Amniotic epithelial cell (primary cell): ENCODE measurements at regions not wholly inside any gene's neighbourhood (a gene's known extent, or its start where the extent isn't known, plus 50 kb on each side); places are given as distances from the start of the nearest gene placed in this dataset.
"Not testable (repeated sequence)": the region's sequence is repeated elsewhere in the genome, so short reads cannot be mapped to it uniquely, and the experiment has no call there.

ENCODE experiments used
- DNase-seq: peaks from one replicate; pipeline ENCODE4 v3.0.0-alpha.2; 2010; ENCODE audit warnings: low read depth

- DNase-seq, result no peak
Measured at GRCh38 chr1:222950892-222951291, 136.1 kb downstream of the DISP1 start.

GRCh38 chr1:222953585-222953984, 138.7 kb downstream of the DISP1 start:
- no peak for DNase-seq

- DNase-seq, result peak; percentile 25
Measured at GRCh38 chr1:222955964-222956363, 141.1 kb downstream of the DISP1 start.

GRCh38 chr1:222956601-222957000, 141.8 kb downstream of the DISP1 start:
- DNase-seq, result no peak

GRCh38 chr1:222967466-222968240, 152.8 kb downstream of the DISP1 start:
- DNase-seq, result no peak

GRCh38 chr1:222970040-222970439, 155.2 kb downstream of the DISP1 start:
- DNase-seq, result no peak

- DNase-seq, result no peak
Measured at GRCh38 chr1:222970711-222971110, 155.9 kb downstream of the DISP1 start.

- no peak for DNase-seq
Measured at GRCh38 chr1:222971146-222971545, 156.3 kb downstream of the DISP1 start.

- no peak for DNase-seq
Measured at GRCh38 chr1:222973561-222973960, 158.7 kb downstream of the DISP1 start.

- DNase-seq, result peak; percentile 100
Measured at GRCh38 chr1:222974496-222974895, 159.7 kb downstream of the DISP1 start.

- DNase-seq, result peak; percentile 80
Measured at GRCh38 chr1:222975472-222976122, 160.8 kb downstream of the DISP1 start.

- DNase-seq, result no peak
Measured at GRCh38 chr1:222976453-222976852, 161.6 kb downstream of the DISP1 start.

GRCh38 chr1:222977294-222977693, 162.5 kb downstream of the DISP1 start:
- DNase-seq, result not testable (repeated sequence)

GRCh38 chr1:222979561-222979960, 163.5 kb downstream of the TLR5 start:
- no peak for DNase-seq

GRCh38 chr1:222987674-222988076, 155.4 kb downstream of the TLR5 start:
- no peak for DNase-seq

- no peak for DNase-seq
Measured at GRCh38 chr1:222989443-222989842, 153.6 kb downstream of the TLR5 start.

GRCh38 chr1:222991177-222991576, 151.9 kb downstream of the TLR5 start:
- no peak for DNase-seq

GRCh38 chr1:222991908-222992307, 151.1 kb downstream of the TLR5 start:
- DNase-seq, result no peak

GRCh38 chr1:222994511-222995235, 148.4 kb downstream of the TLR5 start:
- peak; percentile 82 for DNase-seq

- no peak for DNase-seq
Measured at GRCh38 chr1:222995236-222995580, 147.8 kb downstream of the TLR5 start.

- DNase-seq, result no peak
Measured at GRCh38 chr1:222995620-222996309, 147.3 kb downstream of the TLR5 start.

GRCh38 chr1:222996310-222996975, 146.6 kb downstream of the TLR5 start:
- DNase-seq, result no peak
